C4-2B (cell line): ENCODE measurements at regions not wholly inside any gene's neighbourhood (a gene's known extent, or its start where the extent isn't known, plus 50 kb on each side); places are given as distances from the start of the nearest gene placed in this dataset.

Experiments used
- ZFX ChIP-seq: fragments of 450-650 bp; IDR thresholded peaks from 2 replicates; pipeline ENCODE4 v1.6.1; 2017
- TF ChIP-seq, protein P1 (sequence below): fragments of 450-650 bp; conservative IDR thresholded peaks from 2 replicates; pipeline ENCODE4 v1.5.1; 2017; ENCODE audit warnings: mild to moderate bottlenecking

- TF ChIP-seq, protein P1, sequence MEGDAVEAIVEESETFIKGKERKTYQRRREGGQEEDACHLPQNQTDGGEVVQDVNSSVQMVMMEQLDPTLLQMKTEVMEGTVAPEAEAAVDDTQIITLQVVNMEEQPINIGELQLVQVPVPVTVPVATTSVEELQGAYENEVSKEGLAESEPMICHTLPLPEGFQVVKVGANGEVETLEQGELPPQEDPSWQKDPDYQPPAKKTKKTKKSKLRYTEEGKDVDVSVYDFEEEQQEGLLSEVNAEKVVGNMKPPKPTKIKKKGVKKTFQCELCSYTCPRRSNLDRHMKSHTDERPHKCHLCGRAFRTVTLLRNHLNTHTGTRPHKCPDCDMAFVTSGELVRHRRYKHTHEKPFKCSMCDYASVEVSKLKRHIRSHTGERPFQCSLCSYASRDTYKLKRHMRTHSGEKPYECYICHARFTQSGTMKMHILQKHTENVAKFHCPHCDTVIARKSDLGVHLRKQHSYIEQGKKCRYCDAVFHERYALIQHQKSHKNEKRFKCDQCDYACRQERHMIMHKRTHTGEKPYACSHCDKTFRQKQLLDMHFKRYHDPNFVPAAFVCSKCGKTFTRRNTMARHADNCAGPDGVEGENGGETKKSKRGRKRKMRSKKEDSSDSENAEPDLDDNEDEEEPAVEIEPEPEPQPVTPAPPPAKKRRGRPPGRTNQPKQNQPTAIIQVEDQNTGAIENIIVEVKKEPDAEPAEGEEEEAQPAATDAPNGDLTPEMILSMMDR, result no peak
- no peak for TF ChIP-seq ZFX
Observed at GRCh38 chr13:91058066-91058465, 289.4 kb upstream of the MIR17HG start.
